Activated CD4-positive, alpha-beta memory T cell treated with anti-CD3 and anti-CD28 coated beads for 36 hours (primary cell): ENCODE measurements at regions not wholly inside any gene's neighbourhood (a gene's known extent, or its start where the extent isn't known, plus 50 kb on each side); places are given as distances from the start of the nearest gene placed in this dataset.

Experiments used
- CTCF ChIA-PET: fragments of 350-600 bp; sonication (Branson Sonifier 250); formaldehyde crosslinking; loops from one replicate; lab custom pipeline; 2021; ENCODE audit warnings: antibody characterized with exemption, inconsistent platforms; lab: Charles Lee
- POLR2A ChIA-PET: fragments of 350-600 bp; sonication (Branson Sonifier 250); formaldehyde crosslinking; loops from one replicate; lab custom pipeline; 2021; ENCODE audit warnings: antibody characterized with exemption; lab: Charles Lee
- DNase-seq: peaks from one replicate; pipeline ENCODE4 v3.0.0-alpha.2; 2020
- H3K27ac Mint-ChIP-seq: one replicate; pipeline ENCODE4 v1.8.0; 2021; ENCODE audit warnings: mixed read lengths
- H3K27me3 Mint-ChIP-seq: one replicate; pipeline ENCODE4 v1.8.0; 2021; ENCODE audit warnings: mixed read lengths
- H3K36me3 Mint-ChIP-seq: one replicate; pipeline ENCODE4 v1.8.0; 2021; ENCODE audit warnings: mixed read lengths
- H3K4me1 Mint-ChIP-seq: one replicate; pipeline ENCODE4 v1.8.0; 2021; ENCODE audit warnings: low read depth, mixed read lengths
- H3K4me3 Mint-ChIP-seq: one replicate; pipeline ENCODE4 v1.8.0; 2021; ENCODE audit warnings: mild to moderate bottlenecking, mixed read lengths
- H3K9me3 Mint-ChIP-seq: one replicate; pipeline ENCODE4 v1.8.0; 2021; ENCODE audit warnings: mixed read lengths
- intact Hi-C: fragments of 100-400 bp; cut with micrococcal nuclease; formaldehyde crosslinking; loops from one replicate; pipeline ENCODE4 v1.15.1; 2023

DNA sequence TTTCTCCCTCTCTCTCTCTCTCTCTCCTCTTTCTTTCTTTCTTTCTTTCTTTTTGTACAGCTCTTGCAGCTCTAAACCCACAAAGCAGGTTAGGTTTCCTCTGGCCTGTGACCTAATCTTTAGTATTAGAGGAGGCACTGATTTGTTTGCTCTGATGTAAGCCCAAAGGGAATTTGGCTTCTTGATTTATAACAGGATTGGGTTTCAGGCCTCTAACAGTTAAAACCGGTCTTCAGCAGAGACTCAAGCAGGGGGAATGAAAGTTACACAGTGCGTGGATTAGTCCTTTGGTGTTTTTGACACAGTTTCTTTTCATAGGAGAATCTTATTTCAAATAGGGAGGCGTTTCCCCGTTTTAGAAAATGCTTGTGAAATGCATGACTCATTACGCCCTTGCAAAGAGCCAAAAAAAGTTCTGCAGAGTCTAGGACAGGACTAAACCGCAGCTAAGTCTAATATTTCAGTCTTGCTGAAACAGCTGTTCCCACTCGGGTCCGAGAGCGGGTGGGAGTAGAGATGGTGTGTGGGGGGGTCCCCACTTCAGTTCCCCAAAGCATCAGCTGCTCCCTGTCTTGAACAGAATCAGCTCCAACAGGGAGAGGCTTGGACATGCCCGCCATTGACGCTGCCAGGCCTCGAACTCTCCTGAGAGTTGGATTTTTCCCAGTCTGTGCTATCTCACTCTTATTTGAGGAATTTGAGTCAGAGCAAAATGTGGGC, 296.5 kb upstream of the PITRM1 start:
- Mint-ChIP-seq H3K36me3 (no peaks in the 10 kb centered on the region), H3K27ac (peak overlapping the region; percentile 63), H3K9me3 (no peaks in the 10 kb centered on the region), H3K4me1 (peaks cover 53% of the 10 kb centered on the region), H3K4me3 (peak overlapping the region; percentile 6), H3K27me3 (no peaks in the 10 kb centered on the region)
- peak; percentile 43 for DNase-seq
- POLR2A ChIA-PET, result interaction anchor here (1.0 to 1.4 kb wide), 3 partner anchors 154 to 341 kb away, joined by 3 to 4 read pairs (median 3); no protein-coding TSS in a partner anchor
- intact Hi-C loops, result loop anchor here (2.0 to 5.0 kb wide), 5 partner anchors 47 to 293 kb away; no protein-coding TSS in a partner anchor
- CTCF ChIA-PET, result interaction anchor here (0.9 kb wide), 1 partner anchor 242 kb away, joined by 3 read pairs; no protein-coding TSS in a partner anchor

DNA sequence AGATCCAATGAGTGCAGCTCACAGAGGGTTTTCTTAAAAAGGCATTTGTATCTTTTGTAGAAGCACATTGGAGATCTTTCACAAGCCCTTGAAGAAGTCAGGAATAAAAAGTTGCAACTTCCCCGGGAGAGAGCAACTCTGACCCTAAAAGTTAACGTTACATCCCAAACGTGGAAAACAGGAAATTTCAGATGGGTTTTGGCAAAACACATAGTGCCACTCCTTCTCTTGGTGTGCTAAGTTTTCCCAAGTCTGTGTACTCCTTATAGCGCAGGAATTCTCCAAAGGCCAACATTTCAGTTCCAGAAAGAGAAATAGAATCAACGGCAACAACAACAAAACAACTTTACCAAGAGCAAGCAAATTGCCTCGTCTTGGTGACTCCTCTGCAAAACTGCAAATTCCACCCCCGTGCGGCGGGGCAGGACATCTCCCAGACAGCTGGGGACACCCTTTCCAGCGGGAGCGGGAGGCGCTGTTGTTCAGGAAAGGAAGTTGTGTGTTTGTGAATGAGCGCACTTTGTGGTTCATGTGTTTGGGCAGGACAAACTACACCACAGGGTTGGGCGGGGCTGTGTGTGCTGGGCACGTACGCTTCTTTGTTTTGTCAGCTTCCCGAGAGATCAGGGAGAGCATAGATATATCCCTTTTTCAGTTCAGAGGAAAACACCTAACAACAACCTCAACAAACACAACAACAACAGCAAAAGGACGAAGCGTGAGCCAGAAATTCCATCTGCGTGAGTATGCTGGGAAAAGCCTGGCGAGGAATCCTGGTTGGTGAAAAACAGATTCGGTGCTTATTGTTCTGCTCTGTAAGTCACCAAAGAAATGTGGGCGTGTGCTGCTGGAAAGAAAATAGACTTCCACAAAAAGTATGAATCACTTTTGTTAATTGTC, 294.7 kb upstream of the PITRM1 start:
- H3K4me1 Mint-ChIP-seq, result peaks cover 46% of the 10 kb centered on the region
- CTCF ChIA-PET, result interaction anchor here (1.5 kb wide), 1 partner anchor 270 kb away, joined by 4 read pairs; no protein-coding TSS in a partner anchor

DNA sequence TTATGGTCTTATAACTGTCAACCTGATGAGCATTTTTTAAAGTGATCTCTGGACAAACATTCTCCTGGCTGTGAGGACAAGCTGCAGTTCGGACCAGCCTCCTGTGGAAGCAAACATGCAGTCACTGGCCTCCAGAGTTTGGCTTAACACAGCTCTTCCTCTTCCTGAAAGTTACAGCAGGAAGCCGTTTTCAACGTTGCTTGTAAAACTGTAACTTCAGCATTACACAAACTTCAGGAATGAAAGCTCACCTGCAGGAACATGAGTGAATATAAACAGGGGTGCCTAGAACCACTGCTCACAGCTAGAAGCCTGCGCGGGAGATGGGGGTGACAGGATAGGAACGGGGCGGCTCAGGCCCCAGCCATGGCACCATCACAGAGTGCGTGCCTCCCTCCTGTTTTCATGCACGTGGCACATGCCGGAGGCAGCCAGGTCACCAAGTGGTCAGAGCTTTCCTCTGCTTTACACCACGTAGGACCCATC, 292.9 kb upstream of the PITRM1 start:
- no peaks in the 10 kb centered on the region for H3K36me3 Mint-ChIP-seq
- ChIA-PET CTCF (no interaction called here), POLR2A (no interaction called here)
- no peaks in the 10 kb centered on the region for H3K27me3 Mint-ChIP-seq
- no peaks in the 10 kb centered on the region for H3K9me3 Mint-ChIP-seq
- intact Hi-C loops, result loop anchor here (5.0 kb wide), 4 partner anchors 43 to 297 kb away; no protein-coding TSS in a partner anchor
- H3K4me1 Mint-ChIP-seq, result peaks cover 37% of the 10 kb centered on the region
- no peak overlapping the region for H3K27ac Mint-ChIP-seq
- H3K4me3 Mint-ChIP-seq, result no peak overlapping the region
- no peak for DNase-seq

More for the DNA sequence above, 294.7 kb upstream of the PITRM1 start:
- Mint-ChIP-seq H3K9me3 (no peaks in the 10 kb centered on the region), H3K27ac (peak overlapping the region; percentile 63), H3K36me3 (no peaks in the 10 kb centered on the region), H3K4me3 (peak overlapping the region; percentile 64), H3K27me3 (no peaks in the 10 kb centered on the region)
- POLR2A ChIA-PET, result no interaction called here
- peak; percentile 29 for DNase-seq
- intact Hi-C loops, result loop anchor here (5.0 kb wide), 4 partner anchors 45 to 295 kb away; no protein-coding TSS in a partner anchor

DNA sequence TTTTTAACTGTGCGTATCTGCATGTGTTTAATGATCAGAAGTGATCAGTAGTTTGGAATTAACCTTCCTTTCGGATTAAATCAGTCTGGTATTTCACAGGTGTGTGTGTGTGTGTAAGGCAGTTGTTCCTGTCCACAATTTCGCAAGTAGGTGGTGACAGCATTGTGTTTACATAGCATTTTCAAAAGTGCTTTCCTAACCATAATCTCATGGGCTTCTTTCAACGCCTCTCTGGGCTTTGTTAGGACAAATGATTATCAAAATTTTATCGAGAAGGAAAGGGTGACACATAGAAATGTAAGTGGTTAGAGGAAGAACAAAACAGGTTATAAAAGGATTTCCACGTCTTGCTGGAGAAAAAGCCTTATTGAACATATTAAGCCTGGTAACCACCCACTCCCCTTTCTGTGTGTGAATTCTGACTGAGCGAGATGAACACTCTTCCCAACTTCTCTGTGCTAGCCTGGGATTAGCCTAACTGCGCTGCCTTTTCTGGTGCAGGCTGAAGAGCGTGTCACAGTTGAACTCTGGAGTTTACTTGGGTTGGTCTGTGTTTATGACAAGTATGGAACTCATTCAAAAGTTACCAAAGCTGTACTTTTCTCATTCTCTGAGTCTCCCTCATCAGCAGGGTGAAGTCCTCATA, 292.3 kb upstream of the PITRM1 start:
- Mint-ChIP-seq H3K4me3 (no peak overlapping the region), H3K27ac (no peak overlapping the region), H3K4me1 (peaks cover 37% of the 10 kb centered on the region), H3K27me3 (no peaks in the 10 kb centered on the region), H3K36me3 (no peaks in the 10 kb centered on the region), H3K9me3 (no peaks in the 10 kb centered on the region)
- no peak for DNase-seq
- intact Hi-C loops, result loop anchor here (5.0 kb wide), 4 partner anchors 43 to 297 kb away; no protein-coding TSS in a partner anchor
- CTCF ChIA-PET, result no interaction called here
- POLR2A ChIA-PET, result no interaction called here

DNA sequence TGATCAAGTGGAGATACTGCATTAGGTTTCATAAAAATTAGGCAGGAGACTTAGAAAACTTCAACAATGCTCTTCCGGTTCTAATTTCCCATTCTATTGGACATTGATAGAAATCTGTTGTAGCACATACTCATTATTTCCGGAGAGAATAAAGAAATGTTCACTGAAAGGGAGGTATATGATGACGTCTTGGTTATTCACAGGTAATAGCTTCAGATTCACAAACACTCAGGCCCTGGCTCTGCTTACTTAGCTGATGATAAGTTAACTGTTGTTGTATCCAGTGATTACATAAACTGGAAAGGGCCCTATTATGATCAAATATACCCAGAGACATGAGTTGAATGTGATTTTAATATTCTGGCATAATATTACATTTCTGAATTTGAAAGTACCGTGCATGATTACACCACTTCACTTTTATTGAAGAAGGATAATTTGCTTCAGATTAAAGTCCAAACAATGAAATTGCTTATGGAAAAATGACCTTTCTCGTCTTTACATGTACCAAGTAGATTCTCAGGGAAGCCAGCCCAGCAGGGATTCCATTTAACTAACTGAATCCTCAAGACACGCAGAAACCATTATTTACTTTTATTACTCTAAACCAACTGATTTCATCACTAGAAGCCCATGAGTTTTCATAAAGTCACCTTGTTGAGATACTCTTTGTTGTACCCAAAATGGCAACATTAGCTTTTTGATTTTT, 288.0 kb upstream of the PITRM1 start:
- intact Hi-C loops, result no loop called here
- Mint-ChIP-seq H3K36me3 (no peaks in the 10 kb centered on the region), H3K27me3 (no peaks in the 10 kb centered on the region), H3K27ac (no peak overlapping the region), H3K4me3 (no peak overlapping the region), H3K4me1 (peaks cover 15% of the 10 kb centered on the region), H3K9me3 (no peaks in the 10 kb centered on the region)
- no peak for DNase-seq
- CTCF ChIA-PET, result no interaction called here
- POLR2A ChIA-PET, result no interaction called here

DNA sequence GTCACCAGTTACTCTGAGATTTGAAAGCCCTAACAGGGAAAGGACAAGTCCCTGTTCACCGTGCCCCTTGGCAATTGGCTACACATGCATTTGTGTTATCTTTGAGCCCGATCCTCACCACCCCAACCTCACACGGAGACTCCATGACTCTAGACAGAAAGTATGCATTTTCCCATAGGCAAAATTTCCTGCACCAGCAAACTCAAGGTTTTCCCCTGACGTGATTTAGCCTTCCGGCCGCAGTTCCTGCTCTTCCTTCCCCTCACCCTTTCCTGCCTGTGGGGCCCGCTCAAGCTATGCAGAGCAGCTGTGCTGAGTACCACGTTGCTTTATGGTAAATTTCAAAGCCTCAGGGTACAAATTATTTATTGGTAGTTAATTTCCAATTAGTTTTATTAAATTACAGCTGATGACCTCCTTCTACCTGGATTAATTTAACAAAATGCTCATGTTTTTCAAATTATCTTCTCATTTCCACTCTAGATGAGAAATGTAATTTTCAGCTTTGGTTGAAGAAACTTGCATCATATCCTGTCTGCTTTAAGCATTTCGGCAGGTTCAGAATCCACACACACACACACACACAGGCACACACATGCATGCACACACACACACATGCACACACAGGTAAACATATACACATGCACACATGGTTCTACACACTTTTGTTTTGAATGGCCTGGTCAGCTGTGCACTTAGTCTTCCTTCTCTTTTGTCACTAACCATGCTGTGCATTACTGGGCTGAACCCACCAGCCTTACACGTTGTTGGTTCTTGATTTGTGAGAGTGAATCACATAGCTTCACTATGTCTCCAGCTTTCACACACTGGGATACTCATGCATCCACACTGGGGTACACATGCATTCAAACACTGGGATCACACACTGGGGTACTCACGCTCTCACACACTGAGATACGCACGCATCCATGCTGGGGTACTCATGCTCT, 283.1 kb upstream of the PITRM1 start:
- Mint-ChIP-seq H3K36me3 (no peaks in the 10 kb centered on the region), H3K27ac (peak overlapping the region; percentile 40), H3K4me3 (no peak overlapping the region), H3K4me1 (peaks cover 34% of the 10 kb centered on the region), H3K9me3 (no peaks in the 10 kb centered on the region), H3K27me3 (peaks cover 3% of the 10 kb centered on the region)
- ChIA-PET CTCF (no interaction called here), POLR2A (no interaction called here)
- DNase-seq, result peak; percentile 34
- intact Hi-C loops, result no loop called here

DNA sequence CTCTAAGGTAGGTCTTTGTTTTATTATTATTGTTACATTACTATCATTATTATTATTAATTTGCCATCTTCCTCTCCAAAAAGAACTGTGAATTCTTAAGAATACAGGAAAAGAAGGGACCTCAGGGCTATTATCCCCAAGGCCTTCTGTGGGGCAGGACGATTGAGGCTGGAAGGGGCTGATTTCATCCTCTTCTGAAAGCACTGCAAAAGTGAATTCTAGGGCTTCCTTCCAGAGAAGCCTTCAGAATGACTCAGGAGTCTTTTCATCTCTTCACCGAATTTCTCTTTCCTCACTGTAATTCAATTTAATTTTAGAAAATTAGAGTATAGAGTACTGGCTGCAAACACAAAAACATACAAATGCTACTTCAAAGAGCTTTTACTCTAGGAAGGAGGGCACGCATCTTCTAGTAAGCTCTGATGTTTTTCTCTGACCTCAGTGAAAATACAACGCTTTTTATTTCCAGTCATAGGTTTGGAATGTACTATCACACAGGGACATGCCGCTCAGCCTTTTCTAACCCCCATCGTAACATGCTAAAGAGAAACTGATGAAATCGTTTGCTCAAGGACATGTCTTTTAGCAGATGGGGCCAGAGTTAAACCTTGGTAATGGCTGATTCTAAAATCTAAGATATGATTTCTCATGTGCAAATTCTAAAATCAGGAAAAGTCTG, 280.2 kb upstream of the PITRM1 start:
- ChIA-PET POLR2A (no interaction called here), CTCF (no interaction called here)
- Mint-ChIP-seq H3K27ac (no peak overlapping the region), H3K4me1 (peaks cover 34% of the 10 kb centered on the region), H3K36me3 (no peaks in the 10 kb centered on the region), H3K4me3 (no peak overlapping the region), H3K27me3 (peaks cover 3% of the 10 kb centered on the region), H3K9me3 (no peaks in the 10 kb centered on the region)
- intact Hi-C loops, result no loop called here
- no peak for DNase-seq

DNA sequence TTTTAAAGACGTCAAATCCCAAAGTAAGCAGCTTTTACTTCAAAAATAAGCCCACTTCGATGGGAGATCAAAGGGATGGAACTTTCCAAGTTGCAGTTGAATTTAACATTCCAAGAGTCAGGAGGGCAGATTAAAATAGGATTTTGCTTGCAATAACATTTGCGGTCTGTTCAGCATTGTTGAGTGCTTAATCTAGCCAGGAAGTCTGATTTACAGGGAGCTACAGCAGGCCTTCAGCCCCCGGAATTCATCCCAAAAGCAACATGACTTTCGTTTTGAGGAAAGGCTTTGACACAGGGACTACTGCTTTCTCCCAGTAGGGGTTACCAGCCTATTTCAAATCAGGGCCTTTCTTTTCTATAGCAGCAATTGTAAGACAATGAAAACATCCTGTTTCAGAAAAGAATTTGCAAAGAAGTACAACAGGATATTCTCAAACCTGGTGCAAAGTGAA, 279.6 kb upstream of the PITRM1 start:
- ChIA-PET POLR2A (no interaction called here), CTCF (interaction anchor here (1.2 kb wide), 1 partner anchor 10 kb away, joined by 3 read pairs; no protein-coding TSS in a partner anchor)
- H3K4me3 Mint-ChIP-seq, result no peak overlapping the region
- intact Hi-C loops, result no loop called here
- H3K27ac Mint-ChIP-seq, result no peak overlapping the region
- no peaks in the 10 kb centered on the region for H3K36me3 Mint-ChIP-seq
- H3K4me1 Mint-ChIP-seq, result peaks cover 34% of the 10 kb centered on the region
- no peak for DNase-seq
- no peaks in the 10 kb centered on the region for H3K9me3 Mint-ChIP-seq
- peaks cover 3% of the 10 kb centered on the region for H3K27me3 Mint-ChIP-seq

DNA sequence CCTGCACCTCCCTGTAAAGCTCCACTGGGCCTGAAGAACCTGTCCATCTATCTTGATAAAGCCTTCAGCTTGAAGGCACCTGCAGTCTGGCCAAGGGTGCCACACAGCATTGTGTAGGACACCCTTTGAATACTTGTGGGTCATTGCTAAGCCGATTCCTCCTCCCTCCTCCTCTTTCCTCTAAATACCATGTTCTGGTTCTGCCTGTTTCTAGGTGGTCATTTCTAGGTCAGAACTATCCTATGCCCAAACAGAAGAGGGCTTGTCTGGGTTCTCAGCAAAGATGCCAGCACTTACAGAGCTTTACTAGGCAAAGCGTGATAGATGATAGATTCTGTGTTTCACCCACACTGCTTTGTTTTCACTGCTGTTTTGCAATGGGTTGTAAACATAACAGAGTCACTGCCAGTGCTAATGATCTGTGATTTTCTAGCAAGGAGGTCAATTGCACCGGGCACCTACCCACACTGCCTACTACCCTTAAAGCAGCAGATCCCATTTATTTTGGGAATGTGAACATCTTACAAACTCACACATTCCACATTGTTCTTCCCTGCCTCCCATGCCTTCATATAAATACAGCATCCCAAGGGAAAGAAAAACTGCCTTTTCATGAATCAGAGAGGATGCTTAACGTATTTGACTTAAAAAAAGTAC, 279.1 kb upstream of the PITRM1 start:
- H3K9me3 Mint-ChIP-seq, result no peaks in the 10 kb centered on the region
- no peak overlapping the region for H3K4me3 Mint-ChIP-seq
- peaks cover 31% of the 10 kb centered on the region for H3K4me1 Mint-ChIP-seq
- no peak overlapping the region for H3K27ac Mint-ChIP-seq
- no peaks in the 10 kb centered on the region for H3K36me3 Mint-ChIP-seq
- intact Hi-C loops, result no loop called here
- peaks cover 3% of the 10 kb centered on the region for H3K27me3 Mint-ChIP-seq
- CTCF ChIA-PET, result interaction anchor here (1.2 kb wide), 1 partner anchor 10 kb away, joined by 3 read pairs; no protein-coding TSS in a partner anchor
- POLR2A ChIA-PET, result no interaction called here
- no peak for DNase-seq

DNA sequence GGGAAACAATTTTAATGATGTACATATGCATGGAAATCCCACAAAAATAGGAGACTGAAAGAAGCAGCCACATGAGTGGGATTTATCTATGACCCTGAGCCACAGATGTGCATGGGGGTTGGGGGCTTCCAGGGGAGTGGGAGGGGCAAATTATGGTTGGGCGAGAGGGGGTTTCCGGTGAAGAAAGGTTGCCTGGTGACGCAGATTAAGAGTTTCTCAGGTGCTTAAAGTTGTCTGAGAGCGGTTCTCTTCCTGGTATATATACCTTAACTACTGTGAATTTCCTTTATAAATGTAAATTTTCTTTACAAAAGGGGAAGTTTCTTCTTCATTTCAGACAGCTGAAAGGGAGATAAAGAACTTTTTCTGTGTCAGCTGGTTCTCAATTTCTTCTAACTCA, 273.6 kb upstream of the PITRM1 start:
- H3K4me3 Mint-ChIP-seq, result no peak overlapping the region
- no peaks in the 10 kb centered on the region for H3K36me3 Mint-ChIP-seq
- ChIA-PET POLR2A (no interaction called here), CTCF (interaction anchor here (0.6 kb wide), 1 partner anchor 1312 kb away, joined by 4 read pairs; no protein-coding TSS in a partner anchor)
- peaks cover 2% of the 10 kb centered on the region for H3K27me3 Mint-ChIP-seq
- no peaks in the 10 kb centered on the region for H3K9me3 Mint-ChIP-seq
- no peak for DNase-seq
- intact Hi-C loops, result no loop called here
- no peak overlapping the region for H3K27ac Mint-ChIP-seq
- H3K4me1 Mint-ChIP-seq, result no peaks in the 10 kb centered on the region
